ENCODE measurements at regions not wholly inside any gene's neighbourhood (a gene's known extent, or its start where the extent isn't known, plus 50 kb on each side); places are given as distances from the start of the nearest gene placed in this dataset.
"Not testable (repeated sequence)": the region's sequence is repeated elsewhere in the genome, so short reads cannot be mapped to it uniquely, and the experiment has no call there.

DNA sequence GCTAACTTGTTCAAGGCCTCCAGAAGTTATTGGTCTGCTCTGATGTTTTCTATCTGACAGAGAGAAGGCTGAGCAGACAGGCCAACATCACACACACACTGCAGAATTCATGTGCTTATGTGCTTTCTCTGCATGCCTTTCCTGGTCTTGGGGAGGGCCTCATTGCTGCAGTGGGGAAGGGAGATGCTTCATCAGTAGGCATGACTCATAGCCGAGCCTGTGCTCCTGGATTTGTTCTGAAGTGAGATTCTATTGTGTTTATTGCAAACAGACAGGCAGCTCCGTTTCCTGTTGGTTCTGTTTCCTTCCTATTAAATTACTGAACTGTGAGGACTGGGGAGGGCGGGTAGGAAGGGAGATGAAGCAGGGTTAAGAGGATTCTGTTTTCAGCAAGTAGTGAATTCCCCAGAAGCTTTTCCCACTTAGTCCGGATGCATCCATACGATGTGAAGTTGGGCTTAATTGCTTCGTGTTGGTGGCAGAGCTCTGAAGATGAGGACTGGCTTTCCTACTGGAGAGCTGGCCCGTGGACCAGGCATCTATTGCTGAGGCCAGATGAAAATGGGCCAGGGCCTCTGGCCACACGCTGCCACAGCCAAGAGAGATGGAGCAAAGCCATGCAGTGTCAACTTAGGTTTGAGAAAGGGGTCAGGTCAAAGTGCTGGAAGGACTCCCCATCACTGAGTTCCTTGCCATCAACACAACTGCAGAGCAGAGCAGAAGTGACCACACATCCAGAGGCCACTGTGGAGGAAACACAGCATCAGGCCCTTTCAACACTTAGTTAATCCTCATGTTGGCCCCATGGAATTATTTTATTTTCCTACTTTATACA, 179.3 kb downstream of the UTP18 start:
- peak; percentile 5 for DNase-seq

DNA sequence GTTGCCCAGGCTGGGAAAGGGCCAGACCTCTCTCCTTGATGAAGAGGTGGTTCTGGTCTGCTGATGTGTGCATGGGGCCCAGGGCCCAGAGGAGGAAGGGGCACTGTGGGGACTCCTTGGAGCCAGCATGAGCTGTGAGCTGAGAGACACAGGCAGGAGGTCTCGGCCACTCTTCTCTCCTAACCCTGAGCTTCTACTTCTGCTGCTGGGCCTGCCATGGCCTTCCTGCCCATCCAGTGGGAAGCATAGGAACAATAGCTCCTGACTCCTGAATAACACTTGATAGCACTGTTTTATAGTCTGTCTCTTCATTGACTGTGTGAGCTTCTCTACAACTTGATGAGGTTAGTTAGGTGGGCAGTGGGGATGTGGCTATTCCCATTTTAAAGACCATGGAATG, 181.1 kb downstream of the UTP18 start:
- DNase-seq, result no peak

DNA sequence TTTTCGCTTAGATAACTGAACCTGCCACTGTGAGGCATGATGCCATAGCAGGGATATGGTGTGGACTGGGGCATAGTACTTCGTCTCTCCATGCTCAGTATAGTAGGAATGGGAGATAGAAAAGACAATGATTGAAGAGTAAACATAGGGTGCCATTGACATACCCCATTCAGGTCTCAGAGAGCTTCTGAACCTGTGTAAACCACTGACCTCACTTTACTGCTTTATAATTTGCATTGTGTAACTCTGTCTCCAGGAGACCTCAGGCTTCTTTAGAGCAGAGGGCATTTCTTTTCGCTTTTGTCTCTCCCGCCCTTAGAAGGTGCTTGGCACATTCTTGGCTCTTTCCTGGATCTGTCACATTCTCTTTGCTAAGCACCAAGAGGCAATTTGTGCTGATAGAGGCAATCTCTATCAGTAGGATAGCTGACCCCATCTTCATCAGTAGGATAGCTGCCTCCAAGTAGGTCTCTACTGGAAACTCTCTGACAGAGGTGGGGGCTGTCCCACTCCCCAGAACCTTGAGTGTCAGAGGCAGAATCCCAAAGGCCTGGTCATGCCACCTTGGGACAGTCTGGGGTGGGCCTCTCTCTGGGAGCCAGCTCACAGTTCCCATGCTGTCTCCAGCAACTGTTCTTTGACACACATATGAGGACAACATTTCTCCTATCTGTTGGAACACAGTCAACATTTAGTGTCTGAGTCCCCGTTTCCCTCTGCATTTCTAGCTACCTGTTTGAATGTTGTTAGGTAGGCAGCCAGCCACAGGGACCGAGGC, 181.9 kb downstream of the UTP18 start:
- no peak for DNase-seq

DNA sequence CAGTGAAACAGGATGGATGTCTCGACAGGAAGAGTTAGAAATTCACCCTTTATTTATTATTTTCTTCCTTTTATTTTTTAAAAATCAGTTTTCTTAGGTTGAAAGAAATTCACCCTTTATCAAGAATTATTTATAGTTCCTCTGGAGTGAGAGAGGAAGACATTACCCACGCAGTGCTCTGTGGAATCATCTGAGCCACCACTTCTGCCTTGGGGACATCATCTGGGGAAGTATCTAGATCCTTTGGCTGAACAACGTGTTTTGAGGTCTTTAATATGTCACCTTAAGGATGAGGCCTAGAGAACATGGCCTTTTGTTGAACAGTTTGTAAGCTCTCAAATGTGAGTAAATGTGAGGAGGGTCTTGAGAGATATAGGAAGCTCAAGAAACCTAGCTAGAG, 183.3 kb downstream of the UTP18 start:
- no peak for DNase-seq

DNA sequence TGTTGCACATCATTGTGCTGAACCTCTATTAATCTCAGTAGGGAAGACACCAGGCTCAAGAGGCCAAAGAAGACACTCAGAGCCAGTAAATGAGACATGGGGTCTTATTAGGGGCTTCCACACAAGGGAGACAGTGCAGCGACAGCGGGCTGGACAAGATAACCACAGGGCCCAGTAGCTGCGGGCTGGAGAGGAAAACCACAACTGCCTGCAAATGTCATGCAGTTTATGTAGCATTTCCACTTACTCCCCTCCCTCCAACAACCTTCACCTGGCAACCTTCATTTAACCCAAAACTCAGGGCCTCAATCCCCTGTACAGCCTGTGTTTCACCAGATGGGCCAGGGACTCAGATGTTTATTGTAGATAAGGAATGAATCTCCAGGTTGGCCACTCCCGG, 185.6 kb downstream of the UTP18 start:
- no peak for DNase-seq

DNA sequence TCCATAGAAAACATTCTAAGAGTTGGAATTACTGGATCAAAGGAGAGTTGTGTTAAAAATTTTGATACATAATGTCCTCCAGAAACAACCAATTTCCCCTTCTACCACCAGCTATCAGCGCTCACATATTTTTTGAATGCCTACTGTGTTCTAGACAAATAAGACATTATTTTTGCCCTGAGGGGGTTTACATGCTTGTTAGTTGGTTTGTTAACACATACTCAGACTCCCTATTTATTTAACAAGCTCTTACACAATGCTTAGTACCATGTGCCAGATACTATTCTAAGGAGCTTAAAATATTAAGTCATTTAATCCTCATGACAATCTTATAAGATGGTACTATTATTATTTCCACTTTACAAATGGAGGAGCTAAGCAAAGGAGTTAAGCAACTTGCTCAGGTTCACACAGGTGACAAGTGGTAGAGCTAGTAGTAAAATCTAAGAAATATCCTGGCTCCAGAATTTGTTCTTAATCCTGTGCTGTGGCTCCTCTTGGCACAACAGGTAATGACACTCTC, 194.2 kb downstream of the UTP18 start:
- DNase-seq, result no peak

DNA sequence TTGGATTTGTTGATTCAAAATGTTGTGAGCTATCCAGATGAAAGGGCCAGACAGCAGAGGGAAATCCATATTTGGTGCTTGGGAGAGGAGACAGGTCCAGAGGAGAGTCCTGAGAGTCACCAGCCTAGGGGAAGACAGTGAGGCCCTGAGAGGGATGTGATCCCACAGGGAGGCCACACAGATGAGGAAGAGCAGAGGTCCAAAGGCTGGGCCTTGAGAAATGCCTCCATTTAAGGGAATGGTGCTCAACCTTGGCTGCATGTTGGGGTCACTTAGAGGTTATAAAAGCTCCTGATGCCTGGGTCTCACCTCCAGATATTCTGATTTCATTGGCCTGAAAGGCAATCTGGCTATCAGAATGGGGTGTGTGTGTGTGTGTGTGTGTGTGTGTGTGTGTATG, 194.9 kb downstream of the UTP18 start:
- DNase-seq, result no peak

DNA sequence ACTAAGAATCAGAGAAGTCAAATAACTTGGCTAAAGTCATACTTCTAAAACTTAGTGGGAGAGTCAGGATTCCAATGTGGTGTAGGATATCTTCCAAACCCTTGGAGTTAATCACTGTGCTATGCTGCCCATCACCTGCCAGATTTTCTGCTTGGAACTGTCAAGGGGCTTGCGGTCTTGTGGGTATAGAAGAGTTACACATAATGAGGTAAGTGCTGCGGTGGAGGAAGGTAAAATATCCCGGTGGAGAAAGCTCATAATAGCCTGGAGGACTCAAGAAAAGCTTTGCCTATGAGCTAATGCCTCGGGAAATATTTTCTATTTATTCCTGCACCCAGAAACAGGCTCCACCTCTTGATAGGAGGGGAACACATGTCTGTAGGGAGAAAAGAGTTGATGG, 195.6 kb downstream of the UTP18 start:
- no peak for DNase-seq

DNA sequence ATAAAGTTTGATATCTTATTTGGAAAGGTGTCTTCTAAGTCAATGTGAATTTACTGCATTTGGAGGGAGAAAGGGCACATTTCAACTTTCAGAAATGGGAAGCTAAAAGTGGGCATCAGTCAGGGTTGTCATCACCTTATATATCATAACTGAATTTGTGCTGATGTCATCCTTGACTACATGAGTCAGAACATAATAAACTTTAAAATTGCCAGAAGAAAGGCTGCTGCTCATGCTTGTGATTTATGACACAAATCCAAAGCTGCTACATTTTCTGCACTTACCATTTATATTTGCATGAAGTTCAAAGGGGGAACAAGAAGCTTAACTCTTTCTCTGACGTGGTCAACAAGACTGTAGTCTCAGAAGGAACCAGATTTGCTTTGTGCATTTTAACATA, 196.6 kb downstream of the UTP18 start:
- no peak for DNase-seq

DNA sequence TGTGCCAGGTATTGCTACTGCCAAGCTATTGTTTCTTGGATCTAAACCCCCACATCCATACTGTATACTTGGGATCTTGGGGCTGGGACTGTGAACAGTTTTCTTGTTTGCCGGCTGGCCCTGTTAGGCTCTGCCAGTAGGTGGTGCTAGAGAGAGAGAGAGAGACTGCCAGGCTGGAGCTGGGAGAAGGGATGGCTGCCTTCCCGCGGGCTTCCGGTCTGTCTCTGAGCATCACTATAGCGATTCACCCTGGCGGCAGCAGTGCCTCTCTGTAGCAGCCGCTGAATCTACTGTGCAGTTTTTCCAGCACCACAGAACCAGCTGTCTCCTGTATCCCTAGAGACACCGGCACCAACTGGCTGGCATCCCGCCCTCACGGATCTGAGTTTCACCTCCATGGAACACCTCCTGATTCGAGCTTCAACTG, 201.2 kb downstream of the UTP18 start:
- DNase-seq, result peak; percentile 89

DNA sequence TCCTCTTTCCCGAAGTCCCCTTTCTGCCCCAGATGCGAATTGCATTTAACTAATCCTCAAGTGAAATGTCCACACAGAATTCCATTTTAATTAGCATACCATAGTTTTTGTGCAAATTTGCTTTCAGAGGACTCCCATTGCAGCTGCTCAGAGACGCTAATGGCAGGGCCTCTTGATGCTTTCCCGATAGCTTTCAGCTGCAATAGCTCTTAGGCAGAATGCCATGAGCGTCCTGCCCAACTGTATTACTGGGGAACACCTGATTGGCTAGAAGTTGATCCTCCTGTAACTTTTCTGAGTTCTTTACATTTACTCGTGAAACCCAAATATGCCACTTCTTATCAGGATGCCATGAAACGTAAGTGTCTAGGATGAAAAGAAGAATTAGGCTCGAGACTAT, 203.0 kb downstream of the UTP18 start:
- no peak for DNase-seq

DNA sequence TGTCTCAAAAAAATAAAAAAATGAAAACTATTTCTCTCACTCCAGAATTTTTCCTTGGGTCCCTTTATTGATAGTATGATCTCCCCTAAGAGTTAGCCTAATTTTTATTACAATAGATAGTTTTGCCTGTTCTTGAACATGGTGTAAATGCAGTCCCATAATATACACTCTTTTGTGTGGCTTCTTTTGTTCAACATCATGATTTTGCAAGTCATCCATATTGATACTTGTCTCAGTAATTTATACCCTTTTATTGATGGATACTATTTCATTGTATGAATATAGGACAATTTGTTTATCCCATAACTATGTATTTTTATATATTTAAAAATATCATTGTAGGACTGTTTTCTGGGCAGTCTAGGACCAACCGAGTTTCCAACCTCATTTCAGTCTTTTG, 207.0 kb downstream of the UTP18 start:
- no peak for DNase-seq

DNA sequence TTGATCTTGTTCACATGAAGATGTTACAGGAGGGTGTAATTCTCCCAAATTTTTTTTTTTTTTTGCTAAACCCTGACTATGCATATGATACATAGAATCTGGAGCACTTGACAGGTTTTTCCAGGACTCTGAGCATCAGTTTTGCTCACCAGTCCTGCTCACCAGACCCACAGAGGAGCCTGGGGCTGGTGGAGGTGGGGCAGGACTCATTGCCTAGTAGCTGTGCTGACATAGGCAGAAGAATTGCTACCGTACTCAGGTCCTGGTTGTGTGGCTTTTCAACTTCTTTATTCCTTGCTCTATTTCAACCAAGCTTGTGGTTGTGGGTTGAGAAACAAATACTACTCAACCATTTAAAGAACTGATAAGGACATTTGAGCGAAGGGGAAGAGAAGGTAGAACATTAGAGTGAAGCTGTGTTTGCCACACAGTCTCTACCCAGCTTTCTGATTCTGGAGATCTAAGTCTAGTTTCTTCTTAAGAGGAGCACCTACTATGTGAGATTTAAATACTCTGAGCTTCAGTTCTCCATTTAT, 212.4 kb downstream of the UTP18 start:
- no peak for DNase-seq

DNA sequence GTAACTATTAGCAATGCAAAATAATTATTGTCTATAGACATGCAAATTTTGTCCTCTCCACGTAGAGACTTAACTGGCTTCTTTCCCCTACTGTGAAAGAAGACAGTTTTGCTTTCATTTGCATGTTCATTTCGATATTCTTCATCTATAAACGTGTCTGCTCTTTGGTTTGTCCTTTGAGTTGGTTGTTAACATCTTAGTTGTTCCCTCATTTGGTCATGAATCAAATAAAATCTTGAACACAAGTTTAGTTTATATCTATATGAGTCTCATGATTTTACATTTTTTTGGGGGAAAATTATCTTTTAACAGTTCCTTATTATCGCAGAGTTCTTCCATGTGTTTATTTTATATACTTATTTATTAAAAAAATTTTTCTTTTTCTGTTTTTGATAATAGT, 214.4 kb downstream of the UTP18 start:
- no peak for DNase-seq

DNA sequence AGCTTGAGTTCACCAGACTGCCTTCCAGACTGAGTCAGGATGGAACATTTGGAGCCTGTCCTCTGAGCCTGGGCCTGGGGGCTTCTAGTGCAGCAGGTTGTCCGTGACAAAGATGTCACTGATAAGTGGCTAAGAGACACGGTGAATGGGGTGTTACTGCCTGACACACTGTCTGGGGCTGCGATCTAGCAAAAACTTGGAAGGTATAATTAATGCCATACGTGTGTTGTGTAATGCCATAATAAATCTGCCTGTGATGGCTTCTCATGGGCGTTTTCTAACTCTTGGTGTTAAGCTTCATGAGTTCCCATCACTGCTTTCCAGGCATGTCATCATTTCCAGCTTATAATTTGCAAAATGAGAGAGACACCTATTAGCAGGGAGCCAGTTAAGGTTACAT, 215.4 kb downstream of the UTP18 start:
- DNase-seq, result no peak

DNA sequence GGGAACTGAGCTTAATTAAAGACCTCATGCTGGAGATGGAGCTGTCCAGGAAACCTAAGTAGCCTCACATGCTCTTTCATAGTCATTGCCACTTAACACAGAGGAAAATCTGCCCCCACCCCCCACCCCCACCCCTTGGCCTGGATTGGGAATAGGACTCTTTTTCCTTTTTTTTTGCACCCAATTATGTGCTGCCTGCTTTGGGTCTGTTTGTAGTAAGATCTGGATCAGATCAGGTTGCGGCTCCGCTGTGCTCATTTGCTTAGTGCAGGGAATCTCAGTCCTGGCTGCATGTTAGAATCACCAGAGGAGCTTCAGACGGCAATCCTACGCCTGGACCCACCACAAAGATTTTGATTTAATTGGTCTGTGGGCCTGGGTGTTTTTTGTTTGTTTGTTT, 219.0 kb downstream of the UTP18 start:
- no peak for DNase-seq

DNA sequence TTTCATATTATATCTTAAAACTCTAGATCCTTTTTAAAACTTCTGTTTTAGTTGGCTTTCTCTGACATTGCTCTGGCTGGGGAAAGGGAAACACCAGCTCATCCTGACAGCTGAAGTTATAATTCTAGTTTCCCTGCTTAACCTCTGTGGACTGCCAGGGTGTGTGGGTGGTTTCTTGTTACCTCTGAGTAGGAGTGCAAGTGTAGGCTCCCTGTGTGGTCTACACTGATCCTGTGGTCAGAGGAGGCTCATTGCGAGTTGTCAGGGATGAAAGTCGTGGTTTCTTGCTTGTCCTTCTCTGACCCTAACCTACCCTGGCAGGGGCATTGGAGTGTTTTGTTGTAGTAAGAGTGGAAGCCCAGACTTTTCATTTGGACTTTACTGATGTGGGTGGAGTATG, 221.0 kb downstream of the UTP18 start:
- no peak for DNase-seq

DNA sequence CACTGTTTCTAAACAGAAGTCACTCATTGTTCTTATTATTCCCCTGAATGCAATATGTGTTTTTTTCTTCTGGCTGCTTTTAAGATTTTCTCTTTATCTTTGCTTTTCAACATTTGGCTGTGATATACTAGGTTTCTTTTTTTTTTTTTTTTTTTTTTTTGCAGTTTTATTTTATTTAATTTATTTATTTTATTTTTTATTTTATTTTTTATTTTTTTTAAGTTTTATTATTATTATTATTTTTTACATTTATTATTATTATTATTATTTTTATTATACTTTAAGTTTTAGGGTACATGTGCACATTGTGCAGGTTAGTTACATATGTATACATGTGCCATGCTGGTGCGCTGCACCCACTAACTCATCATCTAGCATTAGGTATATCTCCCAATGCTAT, 221.9 kb downstream of the UTP18 start:
- not testable (repeated sequence) for DNase-seq

DNA sequence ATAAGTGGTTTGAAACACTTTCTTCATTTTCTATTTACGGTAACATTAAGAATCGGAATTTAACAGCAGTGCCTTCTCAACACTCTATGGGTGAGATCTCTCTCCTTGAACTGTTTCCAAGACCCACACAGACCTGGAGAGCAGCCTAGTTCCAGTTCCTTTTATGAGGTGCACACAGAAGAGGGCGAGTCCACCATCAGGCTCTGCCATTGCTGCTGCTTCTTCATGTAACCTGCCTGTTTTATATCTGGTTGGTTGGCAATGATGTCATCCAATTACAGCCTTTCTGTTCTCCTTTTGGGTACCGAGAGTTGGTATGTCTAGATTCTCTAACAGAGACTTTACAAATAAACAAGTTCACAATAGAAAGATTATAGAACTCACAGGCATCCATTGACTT, 225.7 kb downstream of the UTP18 start:
- DNase-seq, result no peak

DNA sequence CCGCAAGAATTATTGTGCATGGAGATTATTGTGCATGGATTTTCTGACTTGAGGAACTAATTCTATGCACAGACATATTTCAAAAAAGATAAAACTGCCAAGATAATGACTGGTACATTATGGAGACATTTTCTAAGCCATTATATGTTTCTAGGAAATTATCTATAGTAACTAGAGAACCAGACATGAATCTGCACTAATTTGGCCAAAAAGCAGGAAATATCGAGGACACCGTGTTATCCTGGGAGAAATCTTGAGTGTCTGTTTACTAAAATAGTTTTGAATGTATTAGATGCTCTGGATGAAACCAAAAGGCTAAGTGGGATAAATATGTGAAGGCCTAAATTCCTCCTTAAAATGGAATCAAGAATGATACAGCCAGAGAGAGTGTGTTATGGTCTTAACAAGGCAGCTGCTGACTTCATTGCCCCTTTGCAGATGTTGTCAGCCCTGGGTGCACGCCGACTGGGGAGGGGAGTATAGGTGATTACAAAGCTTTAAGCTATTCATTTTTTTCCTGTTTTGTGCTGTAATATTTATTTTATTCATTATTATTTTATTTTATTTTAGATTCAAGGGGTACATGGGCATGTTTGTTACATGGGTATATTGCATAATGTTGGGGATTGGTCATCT, 226.7 kb downstream of the UTP18 start:
- DNase-seq, result no peak

DNA sequence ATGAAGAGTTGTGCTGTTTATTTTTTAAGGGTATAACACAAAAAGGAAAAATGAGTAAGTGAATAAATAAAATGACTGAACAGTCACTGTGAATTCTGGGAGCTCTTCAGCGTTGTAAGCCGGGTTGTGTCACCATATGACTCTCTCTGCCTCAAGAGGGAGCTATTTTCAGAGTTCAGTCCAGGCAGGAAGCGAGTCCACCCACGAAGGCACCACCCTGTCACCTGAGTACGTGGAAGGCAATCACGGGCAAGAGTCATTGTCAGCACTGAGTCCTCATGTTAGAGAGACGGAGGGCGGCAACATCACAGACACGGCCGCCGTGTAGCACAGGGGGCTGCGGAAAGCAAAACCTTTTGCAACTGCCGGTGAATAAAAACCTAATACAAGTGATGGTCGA, 227.6 kb downstream of the UTP18 start:
- DNase-seq, result no peak

DNA sequence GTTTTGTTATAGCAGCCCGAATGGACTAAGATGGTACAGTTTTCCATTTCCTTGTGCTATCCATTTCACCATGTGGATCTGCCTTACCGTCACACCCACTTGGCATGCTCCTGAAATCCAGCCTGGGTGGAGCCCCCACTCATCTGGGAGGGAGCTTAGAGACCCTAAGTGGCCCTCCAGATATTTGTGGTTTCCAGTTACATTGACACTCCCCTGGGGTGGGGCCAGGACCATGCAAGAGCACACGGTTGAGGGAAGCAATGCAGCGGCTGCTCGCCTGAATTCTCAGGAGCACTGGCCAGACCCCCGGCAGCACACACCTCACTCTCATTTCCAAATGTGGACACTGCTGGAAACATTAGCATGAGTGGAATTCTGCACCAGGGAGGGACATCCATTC, 231.1 kb downstream of the UTP18 start:
- no peak for DNase-seq

DNA sequence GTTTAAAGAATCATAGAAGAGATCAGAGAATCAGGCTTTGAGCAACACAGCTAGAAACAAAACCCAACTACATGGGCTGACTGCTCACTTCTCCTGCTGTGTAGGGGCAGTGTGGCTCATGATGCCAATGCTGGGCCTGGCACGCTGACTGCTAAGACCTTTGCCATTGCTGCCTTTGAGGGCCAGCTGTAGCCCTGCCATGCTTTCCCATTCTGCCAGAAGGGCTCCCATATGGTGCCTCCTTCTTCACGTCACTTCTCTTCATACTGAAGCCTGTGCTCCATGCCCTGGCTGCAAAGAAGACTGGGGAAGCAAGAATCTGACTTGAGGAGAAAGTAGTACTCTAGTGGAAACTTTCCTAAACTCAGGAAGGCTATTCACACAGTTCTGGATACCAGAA, 232.9 kb downstream of the UTP18 start:
- DNase-seq, result no peak

DNA sequence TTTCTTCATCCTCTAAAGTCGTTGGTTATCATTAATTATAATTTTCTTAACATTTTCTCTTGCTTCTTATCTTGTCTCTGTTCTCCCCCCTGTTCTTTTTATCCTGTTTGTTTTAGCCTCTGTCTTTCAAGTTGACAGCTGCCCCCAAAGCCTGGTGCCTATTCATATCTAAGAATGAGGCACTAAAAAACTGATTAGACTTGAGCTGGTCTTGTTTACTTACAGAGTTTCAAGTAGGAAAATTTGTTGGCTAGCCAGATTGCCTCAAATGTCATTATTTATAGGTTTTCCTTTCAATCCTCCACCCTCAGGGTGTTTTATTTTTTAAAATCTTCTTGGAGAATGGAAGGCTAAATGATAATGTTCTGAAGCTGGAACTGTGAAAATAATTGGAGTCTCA, 236.0 kb downstream of the UTP18 start:
- peak; percentile 64 for DNase-seq

All from NCI-H1092 treated with DMSO at 0.1 percent for 48 hours (cell line).